Fibroblast of pulmonary artery (primary cell): ENCODE measurements at regions not wholly inside any gene's neighbourhood (a gene's known extent, or its start where the extent isn't known, plus 50 kb on each side); places are given as distances from the start of the nearest gene placed in this dataset.

ENCODE experiments used
- DNase-seq: peaks from one replicate; pipeline ENCODE4 v3.0.0-alpha.2; 2010; ENCODE audit warnings: low read depth
- H3K4me3 ChIP-seq: replicated peaks from 2 replicates; pipeline ENCODE4 v1.5.1; 2011; ENCODE audit warnings: low read depth, mild to moderate bottlenecking, control low read depth, low read length, moderate library complexity
- TF ChIP-seq, protein P1 (sequence below): IDR thresholded peaks from 2 replicates; pipeline ENCODE4 v1.5.1; 2011; ENCODE audit warnings: mild to moderate bottlenecking, control low read depth, low read length, inconsistent platforms; ENCODE audit errors: missing control alignments

DNA sequence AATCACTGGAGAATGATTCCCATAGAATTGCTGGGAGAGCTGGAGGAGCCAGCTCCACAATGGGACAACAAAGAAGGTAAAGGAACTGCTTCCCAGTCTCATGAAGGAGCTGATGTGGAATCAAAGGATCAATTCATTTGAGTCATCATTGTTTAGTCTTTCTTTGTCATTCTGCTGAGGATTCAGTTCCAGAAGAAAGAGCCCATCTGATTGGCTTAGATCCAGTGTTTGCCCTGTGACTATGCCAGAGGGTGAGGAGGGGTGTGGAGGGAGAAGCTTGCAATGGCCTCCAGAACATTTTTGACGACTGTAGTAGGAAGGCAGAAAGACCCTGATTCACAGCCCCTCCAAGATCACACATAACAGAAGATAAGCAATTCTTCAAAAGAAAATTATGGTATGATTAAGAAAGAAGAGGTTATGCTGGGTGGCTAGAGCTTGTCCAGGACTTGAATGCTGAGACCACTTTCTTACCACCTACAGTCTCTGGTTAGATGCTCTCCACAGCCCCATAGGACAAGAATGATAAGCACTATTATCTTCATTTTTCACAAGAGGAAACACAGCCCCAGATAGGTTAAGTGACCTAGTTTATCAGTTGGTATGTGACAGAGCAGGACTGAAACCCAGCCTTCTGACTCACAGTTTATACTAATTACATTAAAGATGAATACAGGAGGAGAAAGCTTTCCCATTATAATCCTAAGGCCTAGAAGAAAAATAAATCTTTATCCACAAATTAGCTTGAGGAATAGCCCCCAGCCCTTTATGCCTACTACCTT lies 363.1 kb downstream of the PRELID2 start:
- DNase-seq, result no peak
- TF ChIP-seq, protein P1, sequence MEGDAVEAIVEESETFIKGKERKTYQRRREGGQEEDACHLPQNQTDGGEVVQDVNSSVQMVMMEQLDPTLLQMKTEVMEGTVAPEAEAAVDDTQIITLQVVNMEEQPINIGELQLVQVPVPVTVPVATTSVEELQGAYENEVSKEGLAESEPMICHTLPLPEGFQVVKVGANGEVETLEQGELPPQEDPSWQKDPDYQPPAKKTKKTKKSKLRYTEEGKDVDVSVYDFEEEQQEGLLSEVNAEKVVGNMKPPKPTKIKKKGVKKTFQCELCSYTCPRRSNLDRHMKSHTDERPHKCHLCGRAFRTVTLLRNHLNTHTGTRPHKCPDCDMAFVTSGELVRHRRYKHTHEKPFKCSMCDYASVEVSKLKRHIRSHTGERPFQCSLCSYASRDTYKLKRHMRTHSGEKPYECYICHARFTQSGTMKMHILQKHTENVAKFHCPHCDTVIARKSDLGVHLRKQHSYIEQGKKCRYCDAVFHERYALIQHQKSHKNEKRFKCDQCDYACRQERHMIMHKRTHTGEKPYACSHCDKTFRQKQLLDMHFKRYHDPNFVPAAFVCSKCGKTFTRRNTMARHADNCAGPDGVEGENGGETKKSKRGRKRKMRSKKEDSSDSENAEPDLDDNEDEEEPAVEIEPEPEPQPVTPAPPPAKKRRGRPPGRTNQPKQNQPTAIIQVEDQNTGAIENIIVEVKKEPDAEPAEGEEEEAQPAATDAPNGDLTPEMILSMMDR, result no peak

DNA sequence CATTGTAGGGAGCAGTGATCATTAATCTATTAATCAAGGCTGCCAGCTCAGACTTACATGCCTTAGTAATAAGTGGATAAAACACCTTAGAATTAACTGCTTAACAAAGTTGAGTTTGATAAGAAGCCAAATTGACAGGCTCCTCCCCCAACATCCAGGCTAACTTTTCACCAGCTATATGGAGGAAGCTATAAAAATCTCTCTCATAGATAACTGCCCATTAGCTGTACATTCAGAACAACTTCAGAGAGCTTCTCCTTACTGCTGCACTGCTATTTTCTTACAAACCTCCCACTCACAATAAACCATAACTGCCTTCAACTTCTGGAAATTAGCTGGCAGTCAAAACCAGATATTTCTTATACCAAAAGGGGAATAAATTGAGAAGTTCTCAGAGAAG lies 364.1 kb downstream of the PRELID2 start:
- H3K4me3 ChIP-seq, result no peak overlapping the region
- TF ChIP-seq, protein P1, result no peak
- DNase-seq, result no peak

More for the DNA sequence above, 363.1 kb downstream of the PRELID2 start:
- H3K4me3 ChIP-seq, result no peak overlapping the region

DNA sequence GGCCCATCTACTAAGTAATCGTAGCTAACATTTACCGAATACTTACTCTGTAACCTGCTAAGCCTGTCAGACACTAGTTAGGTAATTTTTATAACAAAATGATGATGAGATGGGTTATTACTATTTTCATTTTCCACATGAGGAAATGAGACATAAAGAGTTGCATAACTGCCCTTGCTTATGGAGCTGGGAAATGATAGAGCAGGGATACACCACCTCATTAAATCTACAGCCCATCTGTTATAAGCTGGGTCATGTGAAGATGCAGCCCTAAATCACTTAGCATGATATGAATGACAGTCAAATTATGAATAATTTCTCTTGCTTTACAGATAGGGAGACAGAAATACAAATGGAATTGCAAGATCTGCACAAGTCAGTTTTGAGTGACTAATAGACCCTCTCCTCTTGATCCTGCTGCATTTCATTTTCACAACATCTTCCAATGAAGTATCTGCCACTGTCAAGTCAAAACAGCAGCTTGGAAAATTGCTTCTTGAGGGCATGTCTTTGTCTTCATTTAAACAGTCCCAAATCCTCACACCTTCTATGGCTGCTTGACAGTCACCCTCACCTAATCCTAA lies 364.7 kb downstream of the PRELID2 start:
- no peak overlapping the region for H3K4me3 ChIP-seq
- peak; percentile 12 for DNase-seq
- TF ChIP-seq, protein P1, result no peak

DNA sequence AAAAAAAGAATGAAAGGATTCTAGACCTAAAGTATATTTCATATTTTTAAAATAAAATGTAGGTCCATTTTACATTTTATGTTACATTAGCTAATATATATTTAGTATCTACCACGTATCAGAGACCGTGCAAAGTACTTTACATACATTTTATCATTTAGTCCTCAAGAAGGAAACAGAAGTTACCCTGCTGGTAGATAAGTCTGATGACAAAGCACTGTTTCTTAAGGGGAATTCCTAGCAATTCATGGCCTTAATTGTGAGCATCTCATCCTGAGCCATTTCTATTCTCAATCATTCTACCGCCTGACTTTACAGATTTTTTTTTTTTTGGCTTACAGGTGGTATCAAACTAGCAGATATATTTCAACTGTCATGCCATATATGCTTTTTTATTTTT lies 367.7 kb downstream of the PRELID2 start:
- TF ChIP-seq, protein P1, result no peak
- DNase-seq, result no peak
- H3K4me3 ChIP-seq, result no peak overlapping the region

DNA sequence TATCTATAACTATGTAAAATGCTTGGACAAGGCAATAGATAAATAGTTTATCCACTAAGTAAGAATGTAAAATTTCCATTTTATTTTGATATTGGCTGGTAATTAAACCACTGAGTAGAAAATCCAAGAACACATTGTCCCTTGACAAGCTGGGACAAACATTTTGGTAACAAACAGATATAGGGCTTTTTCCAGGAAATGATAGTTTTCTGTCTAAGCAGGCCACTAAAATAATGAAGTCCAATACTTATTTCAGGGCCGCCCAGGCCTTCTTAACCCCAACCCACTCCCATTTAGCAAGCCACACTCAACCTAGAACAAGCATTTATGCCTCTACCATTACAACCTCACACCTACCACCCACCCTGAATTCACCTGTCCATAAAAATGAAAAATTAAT lies 368.6 kb downstream of the PRELID2 start:
- no peak overlapping the region for H3K4me3 ChIP-seq
- TF ChIP-seq, protein P1, result no peak
- no peak for DNase-seq

DNA sequence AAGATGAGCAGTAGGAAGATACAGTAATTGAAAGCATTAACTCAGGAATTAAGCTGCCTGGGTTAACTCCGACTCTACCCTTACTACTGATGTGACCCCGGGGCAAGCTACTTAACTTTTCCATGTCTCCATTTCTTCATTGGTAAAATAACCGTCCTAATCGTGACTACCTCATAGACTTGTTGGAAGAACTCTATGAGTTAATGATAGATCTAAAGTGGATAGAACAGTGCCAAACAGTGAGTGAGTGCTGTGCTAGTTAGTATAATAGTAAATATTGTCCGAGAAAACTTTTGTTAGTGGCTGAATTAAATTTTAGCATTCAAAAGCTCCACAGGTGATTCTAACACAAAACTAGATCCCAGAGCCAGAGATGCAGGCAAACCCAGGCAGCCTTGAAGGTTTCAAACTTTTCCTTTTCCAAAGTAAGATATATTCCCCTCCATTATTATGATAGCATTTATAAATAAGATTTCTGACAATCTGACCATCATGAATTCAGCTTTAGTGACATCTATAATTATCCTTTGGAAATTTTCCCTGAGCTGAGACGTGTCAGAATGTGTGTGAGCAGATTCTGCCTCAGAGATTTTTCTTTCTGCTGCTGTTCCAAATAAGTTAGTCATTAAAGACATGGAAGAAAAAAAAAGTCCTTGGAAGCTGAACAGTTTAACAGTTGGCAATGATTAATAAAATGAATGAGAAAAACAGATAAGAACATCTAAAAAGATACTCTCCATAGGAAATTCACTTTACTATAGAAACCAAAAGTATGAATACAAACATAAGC lies 369.5 kb downstream of the PRELID2 start:
- TF ChIP-seq, protein P1, result no peak
- no peak overlapping the region for H3K4me3 ChIP-seq
- no peak for DNase-seq
